H9 (cell line): ENCODE measurements at regions not wholly inside any gene's neighbourhood (a gene's known extent, or its start where the extent isn't known, plus 50 kb on each side); places are given as distances from the start of the nearest gene placed in this dataset.

ENCODE experiments used
- DNase-seq: peaks from one replicate; pipeline ENCODE4 v3.0.0-alpha.2; 2017
- H2AFZ ChIP-seq: one replicate; pipeline ENCODE4 v1.6.1; 2013; ENCODE audit warnings: mild to moderate bottlenecking, low read length, control low read depth, moderate library complexity
- H2AK5ac ChIP-seq: 2 replicates; pipeline ENCODE4 v1.6.1; 2013; ENCODE audit warnings: low read length, control low read depth, mixed read lengths; ENCODE audit not compliant: insufficient read length
- H2BK120ac ChIP-seq: one replicate; pipeline ENCODE4 v1.6.1; 2013; ENCODE audit warnings: low read depth, mild to moderate bottlenecking, low read length, control low read depth, inconsistent platforms; ENCODE audit not compliant: poor library complexity, severe bottlenecking
- H2BK12ac ChIP-seq: 2 replicates; pipeline ENCODE4 v1.6.1; 2013; ENCODE audit warnings: low read length, control low read depth, mixed read lengths, low read depth; ENCODE audit not compliant: insufficient read length
- H2BK15ac ChIP-seq: 2 replicates; pipeline ENCODE4 v1.6.1; 2013; ENCODE audit warnings: low read depth, low read length, control low read depth
- H2BK20ac ChIP-seq: one replicate; pipeline ENCODE4 v1.6.1; 2013; ENCODE audit warnings: low read depth, mild to moderate bottlenecking, low read length, control low read depth, inconsistent platforms; ENCODE audit not compliant: poor library complexity, severe bottlenecking
- H2BK5ac ChIP-seq: 2 replicates; pipeline ENCODE4 v1.6.1; 2013; ENCODE audit warnings: low read length, control low read depth, mixed read lengths; ENCODE audit not compliant: insufficient read length
- H3K14ac ChIP-seq: 2 replicates; pipeline ENCODE4 v1.6.1; 2013; ENCODE audit warnings: low read length, control low read depth; ENCODE audit not compliant: insufficient read depth
- H3K18ac ChIP-seq: 2 replicates; pipeline ENCODE4 v1.6.1; 2013; ENCODE audit warnings: low read depth, mild to moderate bottlenecking, mixed read lengths, low read length, control low read depth; ENCODE audit not compliant: insufficient read length
- H3K23ac ChIP-seq: 2 replicates; pipeline ENCODE4 v1.6.1; 2013; ENCODE audit warnings: low read length, control low read depth, mixed read lengths, low read depth; ENCODE audit not compliant: insufficient read length
- H3K23me2 ChIP-seq: 2 replicates; pipeline ENCODE4 v1.6.1; 2013; ENCODE audit warnings: low read depth, mild to moderate bottlenecking, mixed read lengths, low read length, control low read depth; ENCODE audit not compliant: insufficient read length, poor library complexity, severe bottlenecking
- H3K27ac ChIP-seq: 2 replicates; pipeline ENCODE4 v1.5.1; 2013; ENCODE audit warnings: low read length, control low read depth, mixed read lengths, low read depth; ENCODE audit not compliant: insufficient read length
- H3K27me3 ChIP-seq: 2 replicates; pipeline ENCODE4 v1.6.1; 2013; ENCODE audit warnings: low read length, control low read depth, inconsistent platforms; ENCODE audit not compliant: insufficient read depth
- H3K4ac ChIP-seq: 2 replicates; pipeline ENCODE4 v1.6.1; 2013; ENCODE audit warnings: low read depth, mild to moderate bottlenecking, control low read depth, inconsistent platforms, low read length, moderate library complexity
- H3K4me1 ChIP-seq: 2 replicates; pipeline ENCODE4 v1.6.1; 2013; ENCODE audit warnings: low read length, control low read depth, inconsistent platforms; ENCODE audit not compliant: insufficient read depth
- H3K4me2 ChIP-seq: 2 replicates; pipeline ENCODE4 v1.6.1; 2013; ENCODE audit warnings: low read length, control low read depth, mixed read lengths; ENCODE audit not compliant: insufficient read length, insufficient read depth
- H3K56ac ChIP-seq: 2 replicates; pipeline ENCODE4 v1.6.1; 2013; ENCODE audit warnings: low read depth, mild to moderate bottlenecking, mixed read lengths, low read length, control low read depth; ENCODE audit not compliant: insufficient read length
- H3K79me1 ChIP-seq: 2 replicates; pipeline ENCODE4 v1.6.1; 2013; ENCODE audit warnings: low read depth, mild to moderate bottlenecking, moderate library complexity, low read length, control low read depth, inconsistent platforms; ENCODE audit not compliant: insufficient read depth, poor library complexity, severe bottlenecking
- H3K79me2 ChIP-seq: 2 replicates; pipeline ENCODE4 v1.6.1; 2013; ENCODE audit warnings: low read length, control low read depth, inconsistent platforms; ENCODE audit not compliant: insufficient read depth
- H3K9ac ChIP-seq: 2 replicates; pipeline ENCODE4 v1.6.1; 2013; ENCODE audit warnings: low read length, control low read depth, mixed read lengths; ENCODE audit not compliant: insufficient read length; ENCODE audit errors: extremely low read depth
- H3K9me3 ChIP-seq: one replicate; pipeline ENCODE4 v1.6.1; 2013; ENCODE audit warnings: low read depth, low read length, inconsistent platforms; ENCODE audit not compliant: control insufficient read depth
- H3T11ph ChIP-seq: one replicate; pipeline ENCODE4 v1.6.1; 2013; ENCODE audit warnings: mild to moderate bottlenecking, low read length, control low read depth, inconsistent platforms
- H4K20me1 ChIP-seq: one replicate; pipeline ENCODE4 v1.6.1; 2013; ENCODE audit not compliant: control insufficient read depth, insufficient read length, insufficient read depth
- H4K5ac ChIP-seq: 2 replicates; pipeline ENCODE4 v1.6.1; 2013; ENCODE audit warnings: low read depth, mild to moderate bottlenecking, mixed read lengths, low read length, control low read depth; ENCODE audit not compliant: insufficient read length
- H4K8ac ChIP-seq: replicated peaks from 2 replicates; pipeline ENCODE4 v1.6.1; 2013; ENCODE audit warnings: low read length, control low read depth, mixed read lengths, low read depth; ENCODE audit not compliant: insufficient read length
- H4K91ac ChIP-seq: 2 replicates; pipeline ENCODE4 v1.6.1; 2013; ENCODE audit warnings: low read depth, mild to moderate bottlenecking, moderate library complexity, mixed read lengths, low read length, control low read depth; ENCODE audit not compliant: insufficient read length
- H3K27ac Mint-ChIP-seq, 3 experiments: 2 replicates in 2 of 3; 3 replicates in 1 of 3; pipeline ENCODE4 v1.8.0; 2020 to 2021; ENCODE audit warnings: mixed read lengths in 3 of 3, mild to moderate bottlenecking in 1 of 3, moderate library complexity in 1 of 3
- H3K27me3 Mint-ChIP-seq: 2 replicates; pipeline ENCODE4 v1.8.0; 2021; ENCODE audit warnings: low read depth, mild to moderate bottlenecking, moderate library complexity, mixed read lengths
- H3K36me3 Mint-ChIP-seq, 3 experiments: 2 replicates in 2 of 3; 3 replicates in 1 of 3; pipeline ENCODE4 v1.8.0; 2020 to 2021; ENCODE audit warnings: low read depth in 3 of 3, mixed read lengths in 3 of 3; ENCODE audit not compliant: insufficient read depth in 1 of 3
- H3K4me1 Mint-ChIP-seq, 2 experiments: 2 replicates each; pipeline ENCODE4 v1.8.0; 2020; ENCODE audit warnings: mixed read lengths in 2 of 2
- H3K4me3 Mint-ChIP-seq, 2 experiments: 2 replicates in 1 of 2; 3 replicates in 1 of 2; pipeline ENCODE4 v1.8.0; 2020 to 2021; ENCODE audit warnings: mild to moderate bottlenecking in 2 of 2, mixed read lengths in 2 of 2, moderate library complexity in 1 of 2
- H3K9me3 Mint-ChIP-seq, 2 experiments: 2 replicates in 1 of 2; 3 replicates in 1 of 2; pipeline ENCODE4 v1.8.0; 2020; ENCODE audit warnings: mild to moderate bottlenecking in 2 of 2, mixed read lengths in 2 of 2, moderate library complexity in 1 of 2
- WGBS: extraction: QIAGEN DNeasy Blood & Tissue Kit; methylation state at CpG from one replicate; pipeline ENCODE4 v1.1.7; 2013; ENCODE audit warnings: missing lambda C conversion rate, low lambda C conversion rate, mixed read lengths; ENCODE audit not compliant: insufficient read length; ENCODE audit errors: extremely low coverage; 5-methylcytosine and 5-hydroxymethylcytosine counted together
- TF ChIP-seq, protein P1 (sequence below): fragments of 200-600 bp; sonication (generic); conservative IDR thresholded peaks from 3 replicates; pipeline ENCODE4 v1.8.0; 2021; ENCODE audit warnings: antibody characterized with exemption, mild to moderate bottlenecking

DNA sequence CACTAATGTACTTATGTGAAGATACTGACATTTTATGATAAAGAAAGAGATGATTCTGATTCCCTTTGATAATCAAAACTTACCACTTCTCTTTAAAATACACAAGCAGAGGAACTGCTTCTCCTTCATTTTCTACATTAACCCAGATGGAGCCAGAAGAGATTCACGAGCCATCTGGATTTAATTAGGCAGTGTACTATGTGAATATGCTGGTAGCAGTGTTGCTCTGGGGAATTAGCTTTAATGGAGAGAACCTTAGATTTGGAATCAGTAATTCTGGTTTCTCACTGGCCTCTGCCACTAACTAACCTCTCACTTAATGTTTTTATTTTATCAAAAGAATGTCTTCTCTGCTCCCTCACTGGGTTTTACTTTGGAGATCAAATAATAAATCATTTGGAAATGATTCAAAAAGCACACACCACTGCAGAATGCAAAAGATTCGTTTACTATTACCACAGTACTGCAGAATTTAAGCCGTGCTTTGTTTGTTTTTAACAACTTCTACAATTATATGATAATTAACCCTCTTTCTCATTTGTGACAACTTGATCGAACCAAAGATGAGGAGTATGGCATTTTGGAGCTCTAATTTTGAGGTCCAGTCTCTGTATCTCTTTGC, 77.5 kb upstream of the PHYHIPL start:
- no peak overlapping the region for H3K56ac ChIP-seq
- no peaks in the 10 kb centered on the region for H3K36me3 Mint-ChIP-seq
- no peaks in the 10 kb centered on the region for H3K79me2 ChIP-seq
- TF ChIP-seq, protein P1, sequence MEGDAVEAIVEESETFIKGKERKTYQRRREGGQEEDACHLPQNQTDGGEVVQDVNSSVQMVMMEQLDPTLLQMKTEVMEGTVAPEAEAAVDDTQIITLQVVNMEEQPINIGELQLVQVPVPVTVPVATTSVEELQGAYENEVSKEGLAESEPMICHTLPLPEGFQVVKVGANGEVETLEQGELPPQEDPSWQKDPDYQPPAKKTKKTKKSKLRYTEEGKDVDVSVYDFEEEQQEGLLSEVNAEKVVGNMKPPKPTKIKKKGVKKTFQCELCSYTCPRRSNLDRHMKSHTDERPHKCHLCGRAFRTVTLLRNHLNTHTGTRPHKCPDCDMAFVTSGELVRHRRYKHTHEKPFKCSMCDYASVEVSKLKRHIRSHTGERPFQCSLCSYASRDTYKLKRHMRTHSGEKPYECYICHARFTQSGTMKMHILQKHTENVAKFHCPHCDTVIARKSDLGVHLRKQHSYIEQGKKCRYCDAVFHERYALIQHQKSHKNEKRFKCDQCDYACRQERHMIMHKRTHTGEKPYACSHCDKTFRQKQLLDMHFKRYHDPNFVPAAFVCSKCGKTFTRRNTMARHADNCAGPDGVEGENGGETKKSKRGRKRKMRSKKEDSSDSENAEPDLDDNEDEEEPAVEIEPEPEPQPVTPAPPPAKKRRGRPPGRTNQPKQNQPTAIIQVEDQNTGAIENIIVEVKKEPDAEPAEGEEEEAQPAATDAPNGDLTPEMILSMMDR = no peak
- no peak overlapping the region for H3T11ph ChIP-seq
- H2BK12ac ChIP-seq = no peak overlapping the region
- H3K14ac ChIP-seq = no peak overlapping the region
- H2BK5ac ChIP-seq = no peak overlapping the region
- peaks cover 3% of the 10 kb centered on the region in 2 experiments; a peak in 3 of 4 replicates for H3K4me1 Mint-ChIP-seq
- no peak overlapping the region for H3K4ac ChIP-seq
- H2AK5ac ChIP-seq = no peak overlapping the region
- no peak overlapping the region for H2BK20ac ChIP-seq
- no peaks in the 10 kb centered on the region for H3K4me1 ChIP-seq
- DNase-seq = no peak
- no peaks in the 10 kb centered on the region for H4K20me1 ChIP-seq
- H3K9me3 ChIP-seq = no peaks in the 10 kb centered on the region
- no peak overlapping the region for H3K27ac ChIP-seq
- H3K18ac ChIP-seq = no peak overlapping the region
- H4K8ac ChIP-seq = no peak overlapping the region
- no peak overlapping the region for H4K91ac ChIP-seq
- peaks cover 2% of the 10 kb centered on the region; the same call in 1 of the 2 replicates for H3K27me3 Mint-ChIP-seq
- no peak overlapping the region for H4K5ac ChIP-seq
- no peak overlapping the region for H3K9ac ChIP-seq
- H3K27me3 ChIP-seq = no peaks in the 10 kb centered on the region
- no peak overlapping the region for H2BK15ac ChIP-seq
- H3K4me3 Mint-ChIP-seq = no peak overlapping the region
- H3K4me2 ChIP-seq = no peak overlapping the region
- no peak overlapping the region for H2AFZ ChIP-seq
- no peaks in the 10 kb centered on the region for H3K23me2 ChIP-seq
- no peak overlapping the region for H3K27ac Mint-ChIP-seq
- no peaks in the 10 kb centered on the region for H3K79me1 ChIP-seq
- H3K23ac ChIP-seq = no peak overlapping the region
- no peak overlapping the region for H2BK120ac ChIP-seq
- WGBS = no CpG with 5 or more reads among the region's 4 CpGs
- no peaks in the 10 kb centered on the region for H3K9me3 Mint-ChIP-seq
